ENCODE measurements at regions not wholly inside any gene's neighbourhood (a gene's known extent, or its start where the extent isn't known, plus 50 kb on each side); places are given as distances from the start of the nearest gene placed in this dataset.

DNA sequence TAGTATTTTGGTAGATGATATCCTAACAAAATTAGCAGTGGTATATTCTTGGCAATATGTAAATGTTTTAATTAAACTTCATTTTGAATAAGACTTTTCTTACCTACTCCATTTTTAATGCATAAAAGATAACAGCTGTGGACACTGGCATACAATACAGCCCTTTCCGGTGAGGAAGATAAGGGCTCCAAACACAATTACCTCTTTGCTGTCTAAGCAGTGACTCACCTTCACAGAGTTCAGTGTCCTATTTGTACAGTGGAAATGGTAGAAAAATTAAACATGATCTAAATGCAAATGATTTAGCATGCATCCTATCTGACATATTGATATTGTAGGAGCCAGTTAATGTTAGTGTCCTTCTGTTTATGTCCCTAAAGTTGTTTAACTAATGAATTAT lies 969.4 kb downstream of the PLOD2 start:
- no peak for TF ChIP-seq GABPA (IDR thresholded peaks at IDR 0.05 in 1 of 2, conservative IDR thresholded peaks at IDR 0.05 in 1 of 2)
- TF ChIP-seq, protein P1, sequence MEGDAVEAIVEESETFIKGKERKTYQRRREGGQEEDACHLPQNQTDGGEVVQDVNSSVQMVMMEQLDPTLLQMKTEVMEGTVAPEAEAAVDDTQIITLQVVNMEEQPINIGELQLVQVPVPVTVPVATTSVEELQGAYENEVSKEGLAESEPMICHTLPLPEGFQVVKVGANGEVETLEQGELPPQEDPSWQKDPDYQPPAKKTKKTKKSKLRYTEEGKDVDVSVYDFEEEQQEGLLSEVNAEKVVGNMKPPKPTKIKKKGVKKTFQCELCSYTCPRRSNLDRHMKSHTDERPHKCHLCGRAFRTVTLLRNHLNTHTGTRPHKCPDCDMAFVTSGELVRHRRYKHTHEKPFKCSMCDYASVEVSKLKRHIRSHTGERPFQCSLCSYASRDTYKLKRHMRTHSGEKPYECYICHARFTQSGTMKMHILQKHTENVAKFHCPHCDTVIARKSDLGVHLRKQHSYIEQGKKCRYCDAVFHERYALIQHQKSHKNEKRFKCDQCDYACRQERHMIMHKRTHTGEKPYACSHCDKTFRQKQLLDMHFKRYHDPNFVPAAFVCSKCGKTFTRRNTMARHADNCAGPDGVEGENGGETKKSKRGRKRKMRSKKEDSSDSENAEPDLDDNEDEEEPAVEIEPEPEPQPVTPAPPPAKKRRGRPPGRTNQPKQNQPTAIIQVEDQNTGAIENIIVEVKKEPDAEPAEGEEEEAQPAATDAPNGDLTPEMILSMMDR (IDR thresholded peaks at IDR 0.05; ENCODE audit: low read depth, low read length, missing input control), result no peak
- TF ChIP-seq SP1 (IDR thresholded peaks at IDR 0.05), result no peak
- no peak for TF ChIP-seq YY1 (IDR thresholded peaks at IDR 0.05)
- TF ChIP-seq, protein P2, sequence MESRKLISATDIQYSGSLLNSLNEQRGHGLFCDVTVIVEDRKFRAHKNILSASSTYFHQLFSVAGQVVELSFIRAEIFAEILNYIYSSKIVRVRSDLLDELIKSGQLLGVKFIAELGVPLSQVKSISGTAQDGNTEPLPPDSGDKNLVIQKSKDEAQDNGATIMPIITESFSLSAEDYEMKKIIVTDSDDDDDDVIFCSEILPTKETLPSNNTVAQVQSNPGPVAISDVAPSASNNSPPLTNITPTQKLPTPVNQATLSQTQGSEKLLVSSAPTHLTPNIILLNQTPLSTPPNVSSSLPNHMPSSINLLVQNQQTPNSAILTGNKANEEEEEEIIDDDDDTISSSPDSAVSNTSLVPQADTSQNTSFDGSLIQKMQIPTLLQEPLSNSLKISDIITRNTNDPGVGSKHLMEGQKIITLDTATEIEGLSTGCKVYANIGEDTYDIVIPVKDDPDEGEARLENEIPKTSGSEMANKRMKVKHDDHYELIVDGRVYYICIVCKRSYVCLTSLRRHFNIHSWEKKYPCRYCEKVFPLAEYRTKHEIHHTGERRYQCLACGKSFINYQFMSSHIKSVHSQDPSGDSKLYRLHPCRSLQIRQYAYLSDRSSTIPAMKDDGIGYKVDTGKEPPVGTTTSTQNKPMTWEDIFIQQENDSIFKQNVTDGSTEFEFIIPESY (IDR thresholded peaks at IDR 0.05), result no peak
- no peak for TF ChIP-seq EGR1 (IDR thresholded peaks at IDR 0.05; ENCODE audit: low read depth in 2 of 2)
- TF ChIP-seq HNF4G (IDR thresholded peaks at IDR 0.05), result no peak
- TF ChIP-seq, protein P3, sequence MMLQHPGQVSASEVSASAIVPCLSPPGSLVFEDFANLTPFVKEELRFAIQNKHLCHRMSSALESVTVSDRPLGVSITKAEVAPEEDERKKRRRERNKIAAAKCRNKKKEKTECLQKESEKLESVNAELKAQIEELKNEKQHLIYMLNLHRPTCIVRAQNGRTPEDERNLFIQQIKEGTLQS (IDR thresholded peaks at IDR 0.05), result no peak
- TF ChIP-seq RAD21 (IDR thresholded peaks at IDR 0.05), result no peak
- no peak for TF ChIP-seq RXRA (IDR thresholded peaks at IDR 0.05)
- TF ChIP-seq HNF4A (conservative IDR thresholded peaks at IDR 0.05), result no peak
- TF ChIP-seq, protein P4, sequence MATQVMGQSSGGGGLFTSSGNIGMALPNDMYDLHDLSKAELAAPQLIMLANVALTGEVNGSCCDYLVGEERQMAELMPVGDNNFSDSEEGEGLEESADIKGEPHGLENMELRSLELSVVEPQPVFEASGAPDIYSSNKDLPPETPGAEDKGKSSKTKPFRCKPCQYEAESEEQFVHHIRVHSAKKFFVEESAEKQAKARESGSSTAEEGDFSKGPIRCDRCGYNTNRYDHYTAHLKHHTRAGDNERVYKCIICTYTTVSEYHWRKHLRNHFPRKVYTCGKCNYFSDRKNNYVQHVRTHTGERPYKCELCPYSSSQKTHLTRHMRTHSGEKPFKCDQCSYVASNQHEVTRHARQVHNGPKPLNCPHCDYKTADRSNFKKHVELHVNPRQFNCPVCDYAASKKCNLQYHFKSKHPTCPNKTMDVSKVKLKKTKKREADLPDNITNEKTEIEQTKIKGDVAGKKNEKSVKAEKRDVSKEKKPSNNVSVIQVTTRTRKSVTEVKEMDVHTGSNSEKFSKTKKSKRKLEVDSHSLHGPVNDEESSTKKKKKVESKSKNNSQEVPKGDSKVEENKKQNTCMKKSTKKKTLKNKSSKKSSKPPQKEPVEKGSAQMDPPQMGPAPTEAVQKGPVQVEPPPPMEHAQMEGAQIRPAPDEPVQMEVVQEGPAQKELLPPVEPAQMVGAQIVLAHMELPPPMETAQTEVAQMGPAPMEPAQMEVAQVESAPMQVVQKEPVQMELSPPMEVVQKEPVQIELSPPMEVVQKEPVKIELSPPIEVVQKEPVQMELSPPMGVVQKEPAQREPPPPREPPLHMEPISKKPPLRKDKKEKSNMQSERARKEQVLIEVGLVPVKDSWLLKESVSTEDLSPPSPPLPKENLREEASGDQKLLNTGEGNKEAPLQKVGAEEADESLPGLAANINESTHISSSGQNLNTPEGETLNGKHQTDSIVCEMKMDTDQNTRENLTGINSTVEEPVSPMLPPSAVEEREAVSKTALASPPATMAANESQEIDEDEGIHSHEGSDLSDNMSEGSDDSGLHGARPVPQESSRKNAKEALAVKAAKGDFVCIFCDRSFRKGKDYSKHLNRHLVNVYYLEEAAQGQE (IDR thresholded peaks at IDR 0.05), result no peak
- TF ChIP-seq TAF1 (conservative IDR thresholded peaks at IDR 0.05), result no peak
- no peak for TF ChIP-seq JUND (IDR thresholded peaks at IDR 0.05)
- no peak for TF ChIP-seq FOXA2 (IDR thresholded peaks at IDR 0.05)
- TF ChIP-seq, protein P5, sequence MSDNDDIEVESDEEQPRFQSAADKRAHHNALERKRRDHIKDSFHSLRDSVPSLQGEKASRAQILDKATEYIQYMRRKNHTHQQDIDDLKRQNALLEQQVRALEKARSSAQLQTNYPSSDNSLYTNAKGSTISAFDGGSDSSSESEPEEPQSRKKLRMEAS (IDR thresholded peaks at IDR 0.05), result no peak
- TF ChIP-seq FOXA1 (IDR thresholded peaks at IDR 0.05), result no peak
- TF ChIP-seq NR2F2 (IDR thresholded peaks at IDR 0.05), result no peak
- Histone ChIP-seq H3K36me3 (ENCODE audit: control insufficient read depth in 4 of 4, insufficient read depth in 3 of 4, low read depth in 1 of 4, low read length in 3 of 4) (no peaks in the 10 kb centered on the region), H3K4me1 (ENCODE audit: control insufficient read depth in 4 of 4, insufficient read depth in 4 of 4, low read length in 3 of 4) (no peaks in the 10 kb centered on the region), H3K27ac (ENCODE audit: low read depth in 1 of 2, low read length in 2 of 2) (no peak overlapping the region), H3K9ac (ENCODE audit: low read depth in 1 of 2, low read length in 2 of 2) (no peak overlapping the region), H3K4me3 (ENCODE audit: low read depth in 1 of 3, low read length in 3 of 3) (no peak overlapping the region), H3K27me3 (ENCODE audit: control insufficient read depth in 4 of 4, insufficient read depth in 4 of 4, low read length in 3 of 4) (no peaks in the 10 kb centered on the region), H3K9me3 (ENCODE audit: control insufficient read depth in 4 of 4, low read length in 3 of 4) (no peaks in the 10 kb centered on the region)
- WGBS, result 49% methylated on average over 1 of the region's 1 CpG
- no peak for DNase-seq (ENCODE audit: low spot score)
